Natural killer cell (primary cell): ENCODE measurements at regions not wholly inside any gene's neighbourhood (a gene's known extent, or its start where the extent isn't known, plus 50 kb on each side); places are given as distances from the start of the nearest gene placed in this dataset.

Source experiments
- ATAC-seq, 3 donors: fragments of 150-1000 bp in 2 of 3; fragments of 200-7000 bp in 1 of 3; cut with Tn5 transposase; 1 replicate in 1 of 3; 2 replicates in 2 of 3; pipeline ENCODE4 v1.10.0; 2021; ENCODE audit warnings: mild to moderate bottlenecking in 2 of 3, moderate library complexity in 2 of 3
- DNase-seq, 2 donors: peaks; one replicate each; pipeline versions ENCODE4 v3.0.0 to v3.0.0-alpha.2; 2013 to 2021; ENCODE audit warnings: mixed read lengths in 1 of 2
- H3K27ac ChIP-seq: one replicate; pipeline ENCODE4 v1.5.1; 2013; ENCODE audit warnings: mild to moderate bottlenecking, low read length
- H3K27me3 ChIP-seq: one replicate; pipeline ENCODE4 v1.6.1; 2013; ENCODE audit warnings: low read length; ENCODE audit not compliant: control insufficient read depth, insufficient read depth
- H3K36me3 ChIP-seq: one replicate; pipeline ENCODE4 v1.6.1; 2013; ENCODE audit warnings: low read length; ENCODE audit not compliant: control insufficient read depth, insufficient read depth
- H3K4me1 ChIP-seq: one replicate; pipeline ENCODE4 v1.6.1; 2013; ENCODE audit warnings: low read length; ENCODE audit not compliant: control insufficient read depth, insufficient read depth
- H3K4me3 ChIP-seq: one replicate; pipeline ENCODE4 v1.5.1; 2013; ENCODE audit warnings: low read length
- H3K9me3 ChIP-seq: one replicate; pipeline ENCODE4 v1.6.1; 2013; ENCODE audit warnings: low read length; ENCODE audit not compliant: control insufficient read depth, insufficient read depth
- H3K27ac Mint-ChIP-seq, 2 donors: one replicate each; pipeline ENCODE4 v1.8.0; 2022; ENCODE audit warnings: mild to moderate bottlenecking in 2 of 2, mixed read lengths in 2 of 2, moderate library complexity in 1 of 2
- H3K27me3 Mint-ChIP-seq, 2 donors: one replicate each; pipeline ENCODE4 v1.8.0; 2022; ENCODE audit warnings: low read depth in 2 of 2, mixed read lengths in 2 of 2
- H3K36me3 Mint-ChIP-seq: one replicate; pipeline ENCODE4 v1.8.0; 2022; ENCODE audit warnings: mixed read lengths
- H3K4me1 Mint-ChIP-seq, 2 donors: one replicate each; pipeline ENCODE4 v1.8.0; 2022; ENCODE audit warnings: mixed read lengths in 2 of 2
- H3K4me3 Mint-ChIP-seq: one replicate; pipeline ENCODE4 v1.8.0; 2022; ENCODE audit warnings: mild to moderate bottlenecking, moderate library complexity, mixed read lengths
- H3K9me3 Mint-ChIP-seq, 2 donors: one replicate each; pipeline ENCODE4 v1.8.0; 2022; ENCODE audit warnings: mixed read lengths in 2 of 2
- WGBS: methylation state at CpG from one replicate; pipeline ENCODE4 v1.1.7; 2013; ENCODE audit warnings: missing lambda C conversion rate; ENCODE audit not compliant: insufficient coverage; 5-methylcytosine and 5-hydroxymethylcytosine counted together
- intact Hi-C: fragments of 100-400 bp; cut with micrococcal nuclease; formaldehyde crosslinking; loops from one replicate; pipeline ENCODE4 v1.14.2; 2022
- TF ChIP-seq, protein P1 (sequence below): fragments of 200-600 bp; IDR thresholded peaks from one replicate; pipeline ENCODE4 v1.8.0; 2022; ENCODE audit warnings: antibody characterized with exemption

DNA sequence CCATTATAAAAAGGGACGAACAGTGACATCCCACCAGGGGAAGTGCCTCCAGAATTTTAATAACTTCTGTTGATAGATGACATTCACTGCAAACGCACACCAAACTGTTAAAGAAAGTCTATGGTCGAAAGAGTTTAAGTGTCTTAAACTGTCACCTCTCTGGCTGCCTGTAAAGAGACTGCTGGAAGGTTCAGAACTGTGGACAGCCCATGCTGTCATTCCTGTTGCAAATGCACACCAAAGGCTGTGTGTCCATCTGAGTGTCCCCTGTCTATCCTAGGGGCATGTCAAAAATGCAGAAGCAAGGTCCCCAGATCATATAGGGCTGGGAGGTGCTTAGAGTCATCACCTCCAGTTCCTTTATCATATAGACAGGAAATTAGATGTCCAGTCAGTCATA, 171.8 kb downstream of the CYRIA start:
- Histone ChIP-seq H3K27ac (no peak overlapping the region), H3K4me1 (no peaks in the 10 kb centered on the region), H3K9me3 (no peaks in the 10 kb centered on the region), H3K36me3 (no peaks in the 10 kb centered on the region), H3K4me3 (no peak overlapping the region), H3K27me3 (no peaks in the 10 kb centered on the region)
- TF ChIP-seq, protein P1, sequence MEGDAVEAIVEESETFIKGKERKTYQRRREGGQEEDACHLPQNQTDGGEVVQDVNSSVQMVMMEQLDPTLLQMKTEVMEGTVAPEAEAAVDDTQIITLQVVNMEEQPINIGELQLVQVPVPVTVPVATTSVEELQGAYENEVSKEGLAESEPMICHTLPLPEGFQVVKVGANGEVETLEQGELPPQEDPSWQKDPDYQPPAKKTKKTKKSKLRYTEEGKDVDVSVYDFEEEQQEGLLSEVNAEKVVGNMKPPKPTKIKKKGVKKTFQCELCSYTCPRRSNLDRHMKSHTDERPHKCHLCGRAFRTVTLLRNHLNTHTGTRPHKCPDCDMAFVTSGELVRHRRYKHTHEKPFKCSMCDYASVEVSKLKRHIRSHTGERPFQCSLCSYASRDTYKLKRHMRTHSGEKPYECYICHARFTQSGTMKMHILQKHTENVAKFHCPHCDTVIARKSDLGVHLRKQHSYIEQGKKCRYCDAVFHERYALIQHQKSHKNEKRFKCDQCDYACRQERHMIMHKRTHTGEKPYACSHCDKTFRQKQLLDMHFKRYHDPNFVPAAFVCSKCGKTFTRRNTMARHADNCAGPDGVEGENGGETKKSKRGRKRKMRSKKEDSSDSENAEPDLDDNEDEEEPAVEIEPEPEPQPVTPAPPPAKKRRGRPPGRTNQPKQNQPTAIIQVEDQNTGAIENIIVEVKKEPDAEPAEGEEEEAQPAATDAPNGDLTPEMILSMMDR = no peak
- no peak for ATAC-seq
- intact Hi-C loops = no loop called here
- no peak for DNase-seq
- Mint-ChIP-seq H3K27ac (no peak overlapping the region), H3K27me3 (peaks cover 10 to 18% of the 10 kb centered on the region in 2 donors), H3K4me3 (no peak overlapping the region), H3K36me3 (no peaks in the 10 kb centered on the region), H3K9me3 (no peaks in the 10 kb centered on the region), H3K4me1 (no peaks in the 10 kb centered on the region)
- WGBS = 77% methylated on average over 3 of the region's 3 CpGs

DNA sequence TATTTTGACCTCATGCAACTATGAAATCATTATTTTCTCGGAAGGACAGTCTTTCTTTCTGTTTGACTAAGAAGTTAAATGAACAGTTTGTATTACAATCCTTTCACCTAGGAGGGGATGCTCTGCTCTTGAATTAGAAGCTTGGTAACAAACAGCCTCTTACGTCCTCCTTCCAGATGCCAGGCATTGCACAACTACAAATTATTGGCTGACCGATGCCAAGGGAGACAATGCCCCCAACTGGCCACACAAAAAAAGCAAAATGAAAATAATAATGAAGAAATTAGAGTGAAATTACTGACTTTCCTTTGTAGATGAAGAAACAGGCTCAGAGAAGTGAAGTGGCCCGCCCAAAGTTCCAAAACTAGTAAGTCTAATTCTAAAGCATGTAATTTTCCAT, 177.9 kb downstream of the CYRIA start:
- no peaks in the 10 kb centered on the region for H3K4me1 Mint-ChIP-seq
- Histone ChIP-seq H3K4me1 (no peaks in the 10 kb centered on the region), H3K36me3 (no peaks in the 10 kb centered on the region), H3K27ac (no peak overlapping the region), H3K4me3 (no peak overlapping the region), H3K27me3 (no peaks in the 10 kb centered on the region), H3K9me3 (no peaks in the 10 kb centered on the region)
- intact Hi-C loops = no loop called here
- DNase-seq (no peak), ATAC-seq (no peak)
- 32% methylated on average over 3 of the region's 4 CpGs for WGBS
- H3K9me3 Mint-ChIP-seq = no peaks in the 10 kb centered on the region
- TF ChIP-seq, protein P1 = no peak
- H3K4me3 Mint-ChIP-seq = no peak overlapping the region
- H3K27ac Mint-ChIP-seq = no peak overlapping the region
- H3K27me3 Mint-ChIP-seq = peaks cover 10 to 20% of the 10 kb centered on the region in 2 donors
- H3K36me3 Mint-ChIP-seq = no peaks in the 10 kb centered on the region

DNA sequence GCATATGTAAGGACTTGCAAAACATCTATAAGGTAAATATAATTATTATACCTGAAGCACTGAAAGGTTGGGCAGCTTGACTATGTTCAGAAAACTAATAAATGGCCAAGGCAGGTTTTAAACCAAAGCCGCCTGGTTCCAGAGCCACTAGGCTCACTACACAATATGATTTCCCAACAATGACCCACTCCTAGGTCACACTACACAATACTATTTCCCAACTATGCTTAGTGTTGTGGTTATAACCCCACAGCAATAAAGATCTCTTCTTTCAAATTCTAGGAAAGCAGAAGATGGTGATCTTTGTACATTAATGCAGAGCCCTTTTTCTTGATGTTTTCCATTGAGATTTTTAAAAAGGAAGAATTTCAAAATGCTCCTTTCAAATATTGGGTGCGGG, 180.4 kb downstream of the CYRIA start:
- H3K27me3 Mint-ChIP-seq = peaks cover 7 to 11% of the 10 kb centered on the region in 2 donors
- WGBS = 86% methylated on average over 1 of the region's 2 CpGs

DNA sequence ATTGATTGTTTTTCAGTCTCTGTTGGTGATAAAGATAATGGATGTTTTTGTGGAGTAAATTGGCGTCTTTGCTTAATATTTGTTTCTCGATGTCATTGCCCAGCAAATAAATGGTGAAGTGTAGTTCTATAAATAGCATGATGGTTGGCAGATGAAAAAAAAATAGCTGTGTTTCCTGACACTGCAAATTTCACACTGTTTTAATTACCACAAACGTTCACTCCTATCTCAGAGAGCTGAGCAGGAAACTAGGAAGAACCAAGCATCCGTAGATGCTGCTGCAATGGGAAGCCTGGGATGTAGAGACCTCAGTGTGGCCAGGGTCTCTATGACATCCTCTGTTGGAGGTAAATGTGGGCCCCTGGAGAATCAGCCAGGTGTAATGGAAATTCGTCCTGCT, 183.2 kb downstream of the CYRIA start:
- no peaks in the 10 kb centered on the region for H3K27me3 ChIP-seq
- H3K36me3 Mint-ChIP-seq = no peaks in the 10 kb centered on the region
- intact Hi-C loops = no loop called here
- no peak overlapping the region for H3K4me3 Mint-ChIP-seq
- no peaks in the 10 kb centered on the region for H3K9me3 ChIP-seq
- H3K27ac ChIP-seq = no peak overlapping the region
- no peaks in the 10 kb centered on the region for H3K9me3 Mint-ChIP-seq
- H3K36me3 ChIP-seq = no peaks in the 10 kb centered on the region
- H3K27me3 Mint-ChIP-seq = peaks cover 10 to 12% of the 10 kb centered on the region in 2 donors
- WGBS = 14% methylated on average over 5 of the region's 5 CpGs
- H3K4me1 Mint-ChIP-seq = no peaks in the 10 kb centered on the region
- H3K27ac Mint-ChIP-seq = no peak overlapping the region
- ATAC-seq (no peak), DNase-seq (no peak)
- no peak overlapping the region for H3K4me3 ChIP-seq
- TF ChIP-seq, protein P1 = no peak
- no peaks in the 10 kb centered on the region for H3K4me1 ChIP-seq

More for the DNA sequence above, 180.4 kb downstream of the CYRIA start:
- H3K27ac ChIP-seq = no peak overlapping the region
- TF ChIP-seq, protein P1 = no peak
- H3K4me3 ChIP-seq = no peak overlapping the region
- DNase-seq = no peak
- no peak overlapping the region for H3K4me3 Mint-ChIP-seq
- H3K27ac Mint-ChIP-seq = no peak overlapping the region
- no peaks in the 10 kb centered on the region for H3K9me3 ChIP-seq
- no peaks in the 10 kb centered on the region for H3K4me1 Mint-ChIP-seq
- no peaks in the 10 kb centered on the region for H3K36me3 Mint-ChIP-seq
- intact Hi-C loops = no loop called here
- H3K9me3 Mint-ChIP-seq = no peaks in the 10 kb centered on the region
- H3K36me3 ChIP-seq = no peaks in the 10 kb centered on the region
- H3K4me1 ChIP-seq = no peaks in the 10 kb centered on the region
- H3K27me3 ChIP-seq = no peaks in the 10 kb centered on the region
- no peak for ATAC-seq
